ENCODE measurements at regions not wholly inside any gene's neighbourhood (a gene's known extent, or its start where the extent isn't known, plus 50 kb on each side); places are given as distances from the start of the nearest gene placed in this dataset.
"Not testable (repeated sequence)": the region's sequence is repeated elsewhere in the genome, so short reads cannot be mapped to it uniquely, and the experiment has no call there.

- Histone ChIP-seq H3K4me3 (ENCODE audit: low read depth in 1 of 3, low read length in 3 of 3) (no peak overlapping the region), H3K9me3 (ENCODE audit: control insufficient read depth in 4 of 4, low read length in 3 of 4) (no peaks in the 10 kb centered on the region), H3K36me3 (ENCODE audit: control insufficient read depth in 4 of 4, insufficient read depth in 3 of 4, low read depth in 1 of 4, low read length in 3 of 4) (no peaks in the 10 kb centered on the region), H3K9ac (ENCODE audit: low read depth in 1 of 2, low read length in 2 of 2) (no peak overlapping the region), H3K27ac (ENCODE audit: low read depth in 1 of 2, low read length in 2 of 2) (no peak overlapping the region), H3K27me3 (ENCODE audit: control insufficient read depth in 4 of 4, insufficient read depth in 4 of 4, low read length in 3 of 4) (no peaks in the 10 kb centered on the region), H3K4me1 (ENCODE audit: control insufficient read depth in 4 of 4, insufficient read depth in 4 of 4, low read length in 3 of 4) (no peaks in the 10 kb centered on the region)
- DNase-seq (ENCODE audit: low spot score): no peak
- TF ChIP-seq, protein P1, sequence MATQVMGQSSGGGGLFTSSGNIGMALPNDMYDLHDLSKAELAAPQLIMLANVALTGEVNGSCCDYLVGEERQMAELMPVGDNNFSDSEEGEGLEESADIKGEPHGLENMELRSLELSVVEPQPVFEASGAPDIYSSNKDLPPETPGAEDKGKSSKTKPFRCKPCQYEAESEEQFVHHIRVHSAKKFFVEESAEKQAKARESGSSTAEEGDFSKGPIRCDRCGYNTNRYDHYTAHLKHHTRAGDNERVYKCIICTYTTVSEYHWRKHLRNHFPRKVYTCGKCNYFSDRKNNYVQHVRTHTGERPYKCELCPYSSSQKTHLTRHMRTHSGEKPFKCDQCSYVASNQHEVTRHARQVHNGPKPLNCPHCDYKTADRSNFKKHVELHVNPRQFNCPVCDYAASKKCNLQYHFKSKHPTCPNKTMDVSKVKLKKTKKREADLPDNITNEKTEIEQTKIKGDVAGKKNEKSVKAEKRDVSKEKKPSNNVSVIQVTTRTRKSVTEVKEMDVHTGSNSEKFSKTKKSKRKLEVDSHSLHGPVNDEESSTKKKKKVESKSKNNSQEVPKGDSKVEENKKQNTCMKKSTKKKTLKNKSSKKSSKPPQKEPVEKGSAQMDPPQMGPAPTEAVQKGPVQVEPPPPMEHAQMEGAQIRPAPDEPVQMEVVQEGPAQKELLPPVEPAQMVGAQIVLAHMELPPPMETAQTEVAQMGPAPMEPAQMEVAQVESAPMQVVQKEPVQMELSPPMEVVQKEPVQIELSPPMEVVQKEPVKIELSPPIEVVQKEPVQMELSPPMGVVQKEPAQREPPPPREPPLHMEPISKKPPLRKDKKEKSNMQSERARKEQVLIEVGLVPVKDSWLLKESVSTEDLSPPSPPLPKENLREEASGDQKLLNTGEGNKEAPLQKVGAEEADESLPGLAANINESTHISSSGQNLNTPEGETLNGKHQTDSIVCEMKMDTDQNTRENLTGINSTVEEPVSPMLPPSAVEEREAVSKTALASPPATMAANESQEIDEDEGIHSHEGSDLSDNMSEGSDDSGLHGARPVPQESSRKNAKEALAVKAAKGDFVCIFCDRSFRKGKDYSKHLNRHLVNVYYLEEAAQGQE (IDR thresholded peaks at IDR 0.05): no peak
- TF ChIP-seq HNF4G (IDR thresholded peaks at IDR 0.05) (no peak), FOXA1 (IDR thresholded peaks at IDR 0.05) (no peak)
- 64% methylated on average over 7 of the region's 7 CpGs for WGBS
Observed at GRCh38 chr11:107259811-107260221, 197.8 kb downstream of the CWF19L2 start.

- Histone ChIP-seq H3K9ac (ENCODE audit: low read depth in 1 of 2, low read length in 2 of 2) (no peak overlapping the region), H3K27me3 (ENCODE audit: control insufficient read depth in 4 of 4, insufficient read depth in 4 of 4, low read length in 3 of 4) (no peaks in the 10 kb centered on the region), H3K4me1 (ENCODE audit: control insufficient read depth in 4 of 4, insufficient read depth in 4 of 4, low read length in 3 of 4) (no peaks in the 10 kb centered on the region), H3K36me3 (ENCODE audit: control insufficient read depth in 4 of 4, insufficient read depth in 3 of 4, low read depth in 1 of 4, low read length in 3 of 4) (no peaks in the 10 kb centered on the region), H3K27ac (ENCODE audit: low read depth in 1 of 2, low read length in 2 of 2) (no peak overlapping the region), H3K9me3 (ENCODE audit: control insufficient read depth in 4 of 4, low read length in 3 of 4) (no peaks in the 10 kb centered on the region), H3K4me3 (ENCODE audit: low read depth in 1 of 3, low read length in 3 of 3) (no peak overlapping the region)
- DNase-seq (ENCODE audit: low spot score): no peak
- TF ChIP-seq MAX (IDR thresholded peaks at IDR 0.05): no peak
- no peak for TF ChIP-seq FOXA1 (IDR thresholded peaks at IDR 0.05)
- no peak for TF ChIP-seq RAD21 (IDR thresholded peaks at IDR 0.05)
- TF ChIP-seq ZBTB33 (IDR thresholded peaks at IDR 0.05): no peak
- TF ChIP-seq CTCF (IDR thresholded peaks at IDR 0.05; ENCODE audit: low read depth, low read length, missing input control): no peak
- WGBS: 97% methylated on average over 7 of the region's 7 CpGs
Observed at GRCh38 chr11:107257710-107258109, 199.9 kb downstream of the CWF19L2 start.

- 93% methylated on average over 8 of the region's 8 CpGs for WGBS
- H3K9ac ChIP-seq (ENCODE audit: low read depth in 1 of 2, low read length in 2 of 2); H3K4me1 ChIP-seq (ENCODE audit: control insufficient read depth in 4 of 4, insufficient read depth in 4 of 4, low read length in 3 of 4); H3K4me3 ChIP-seq (ENCODE audit: low read depth in 1 of 3, low read length in 3 of 3); H3K9me3 ChIP-seq (ENCODE audit: control insufficient read depth in 4 of 4, low read length in 3 of 4); DNase-seq (ENCODE audit: low spot score); H3K27ac ChIP-seq (ENCODE audit: low read depth in 1 of 2, low read length in 2 of 2); H3K27me3 ChIP-seq (ENCODE audit: control insufficient read depth in 4 of 4, insufficient read depth in 4 of 4, low read length in 3 of 4); H3K36me3 ChIP-seq (ENCODE audit: control insufficient read depth in 4 of 4, insufficient read depth in 3 of 4, low read depth in 1 of 4, low read length in 3 of 4): not testable (repeated sequence)
Observed at GRCh38 chr11:107253661-107254060, 204.0 kb downstream of the CWF19L2 start.

All from liver (tissue), 8 donors.